Thymus (tissue), 11 donors: ENCODE measurements at regions not wholly inside any gene's neighbourhood (a gene's known extent, or its start where the extent isn't known, plus 50 kb on each side); places are given as distances from the start of the nearest gene placed in this dataset.
"Not testable (repeated sequence)": the region's sequence is repeated elsewhere in the genome, so short reads cannot be mapped to it uniquely, and the experiment has no call there.

Source experiments
- DNase-seq, 9 donors: peaks; one replicate each; pipeline ENCODE4 v3.0.0-alpha.2; 2013; ENCODE audit warnings: low spot score in 9 of 9, low read depth in 6 of 9, missing footprints in 1 of 9
- H3K27ac ChIP-seq, 2 donors: one replicate each; pipeline ENCODE4 v1.5.1; 2013; ENCODE audit warnings: control low read depth in 1 of 2, low read depth in 1 of 2, low read length in 1 of 2, mild to moderate bottlenecking in 1 of 2, moderate library complexity in 1 of 2
- H3K27me3 ChIP-seq, 2 donors: one replicate each; pipeline ENCODE4 v1.5.1; 2013; ENCODE audit warnings: low read length in 1 of 2; ENCODE audit not compliant: control insufficient read depth in 2 of 2, insufficient read depth in 1 of 2
- H3K36me3 ChIP-seq, 2 donors: one replicate each; pipeline ENCODE4 v1.5.1; 2013; ENCODE audit warnings: low read length in 1 of 2, mild to moderate bottlenecking in 1 of 2, moderate library complexity in 1 of 2; ENCODE audit not compliant: control insufficient read depth in 2 of 2, insufficient read depth in 2 of 2
- H3K4me1 ChIP-seq, 2 donors: one replicate each; pipeline ENCODE4 v1.5.1; 2013; ENCODE audit warnings: low read length in 2 of 2; ENCODE audit not compliant: control insufficient read depth in 2 of 2, insufficient read depth in 2 of 2
- H3K4me3 ChIP-seq, 2 donors: one replicate each; pipeline ENCODE4 v1.5.1; 2013; ENCODE audit warnings: low read length in 2 of 2, control low read depth in 1 of 2, mild to moderate bottlenecking in 1 of 2
- H3K9me3 ChIP-seq, 2 donors: one replicate each; pipeline ENCODE4 v1.5.1; 2013; ENCODE audit warnings: low read length in 1 of 2, mild to moderate bottlenecking in 1 of 2; ENCODE audit not compliant: control insufficient read depth in 2 of 2, insufficient read depth in 1 of 2
- WGBS: extraction: QIAGEN DNeasy Blood & Tissue Kit; methylation state at CpG from one replicate; pipeline ENCODE4 v1.1.7; 2013; 5-methylcytosine and 5-hydroxymethylcytosine counted together
- donor health status: healthy.

DNA sequence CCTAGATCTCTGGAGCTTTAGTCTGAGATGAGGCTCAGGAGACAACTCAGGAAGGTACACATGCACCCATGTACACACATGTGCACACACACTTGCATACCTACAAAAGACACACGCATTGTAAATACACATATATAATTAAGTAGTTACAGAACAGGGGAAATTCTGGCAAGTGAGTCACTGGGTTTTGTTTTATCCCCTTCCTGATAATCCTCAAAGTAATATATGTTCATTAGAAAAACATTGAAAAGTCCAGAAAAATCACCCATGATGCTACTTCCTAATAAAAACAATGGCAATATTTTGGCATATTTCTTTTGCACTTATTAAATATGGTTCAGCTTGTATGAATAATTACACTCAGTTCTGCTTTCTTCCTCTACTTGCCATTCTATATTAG lies 115.3 kb upstream of the ECI2 start:
- Histone ChIP-seq H3K4me3 (no peak overlapping the region), H3K27ac (no peak overlapping the region), H3K9me3 (peaks cover 0 to 2% of the 10 kb centered on the region in 2 donors), H3K4me1 (peaks cover 0 to 10% of the 10 kb centered on the region in 2 donors), H3K27me3 (no peaks in the 10 kb centered on the region), H3K36me3 (no peaks in the 10 kb centered on the region)
- DNase-seq = no peak
- WGBS = 96% methylated on average over 1 of the region's 1 CpG

DNA sequence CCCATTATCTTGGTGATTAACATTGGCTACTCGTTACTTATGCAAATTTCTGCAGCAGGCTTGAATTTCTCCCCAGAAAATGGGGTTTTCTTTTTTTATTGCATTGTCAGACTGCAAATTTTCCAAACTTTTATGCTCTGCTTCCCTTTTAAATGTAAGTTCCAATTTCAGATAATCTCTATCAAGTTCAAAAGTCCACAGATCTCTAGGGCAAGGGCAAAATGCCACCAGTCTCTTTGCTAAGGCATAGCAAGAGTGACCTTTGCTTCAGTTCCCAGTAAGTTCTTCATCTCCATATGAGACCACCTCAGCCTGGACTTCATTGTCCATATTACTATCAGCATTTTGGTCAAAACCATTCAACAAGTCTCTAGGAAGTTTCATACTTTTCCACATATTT lies 108.5 kb upstream of the ECI2 start:
- not testable (repeated sequence) for H3K4me3 ChIP-seq, H3K27ac ChIP-seq, H3K27me3 ChIP-seq, H3K36me3 ChIP-seq, DNase-seq, H3K4me1 ChIP-seq
- WGBS = 82% methylated on average over 1 of the region's 1 CpG
- peaks cover 0 to 10% of the 10 kb centered on the region in 2 donors for H3K9me3 ChIP-seq

DNA sequence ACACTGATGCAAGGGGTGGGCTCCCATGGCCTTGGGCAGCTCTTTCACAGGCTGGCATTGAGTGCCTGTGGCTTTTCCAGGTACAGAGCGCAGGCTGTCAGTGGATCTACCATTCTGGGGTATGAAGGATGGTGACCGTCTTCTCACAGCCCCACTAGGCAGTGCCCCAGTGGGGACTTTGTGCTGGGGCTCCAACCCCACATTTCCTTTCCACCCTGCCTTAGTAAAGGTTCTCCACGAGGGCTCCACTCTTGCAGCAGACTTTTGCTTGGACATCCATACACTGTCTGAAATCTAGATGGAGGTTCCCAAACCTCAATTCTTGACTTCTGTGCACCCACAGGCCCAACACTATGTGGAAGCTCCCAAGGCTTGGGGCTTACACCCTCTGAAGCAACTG lies 107.9 kb upstream of the ECI2 start:
- Histone ChIP-seq H3K36me3 (no peaks in the 10 kb centered on the region), H3K27ac (no peak overlapping the region), H3K4me3 (no peak overlapping the region), H3K9me3 (peaks cover 0 to 10% of the 10 kb centered on the region in 2 donors), H3K4me1 (no peaks in the 10 kb centered on the region), H3K27me3 (no peaks in the 10 kb centered on the region)
- DNase-seq = no peak
- WGBS = 80% methylated on average over 3 of the region's 3 CpGs

DNA sequence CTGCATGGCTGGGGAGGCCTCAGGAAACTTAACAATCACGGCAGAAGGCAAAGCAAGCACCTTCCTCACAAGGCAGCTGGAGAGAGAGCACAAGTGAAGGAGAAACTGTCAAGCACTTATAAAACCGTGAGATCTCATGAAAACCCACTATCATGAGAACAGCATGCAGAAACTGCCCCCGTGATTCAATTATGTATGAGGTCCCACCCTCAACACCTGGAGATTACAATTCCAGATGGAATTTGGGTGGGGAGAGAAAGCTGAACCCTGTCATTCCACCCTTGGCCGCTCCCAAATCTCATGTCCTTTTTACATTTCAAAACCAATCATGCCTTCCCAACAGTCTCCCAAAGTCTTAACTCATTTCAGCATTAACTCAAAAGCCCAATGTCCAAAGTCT lies 107.2 kb upstream of the ECI2 start:
- no peaks in the 10 kb centered on the region for H3K36me3 ChIP-seq
- H3K27ac ChIP-seq = no peak overlapping the region
- no peak for DNase-seq
- H3K9me3 ChIP-seq = peaks cover 0 to 10% of the 10 kb centered on the region in 2 donors
- H3K4me1 ChIP-seq = no peaks in the 10 kb centered on the region
- WGBS = 82% methylated on average over 4 of the region's 4 CpGs
- no peaks in the 10 kb centered on the region for H3K27me3 ChIP-seq
- H3K4me3 ChIP-seq = no peak overlapping the region

DNA sequence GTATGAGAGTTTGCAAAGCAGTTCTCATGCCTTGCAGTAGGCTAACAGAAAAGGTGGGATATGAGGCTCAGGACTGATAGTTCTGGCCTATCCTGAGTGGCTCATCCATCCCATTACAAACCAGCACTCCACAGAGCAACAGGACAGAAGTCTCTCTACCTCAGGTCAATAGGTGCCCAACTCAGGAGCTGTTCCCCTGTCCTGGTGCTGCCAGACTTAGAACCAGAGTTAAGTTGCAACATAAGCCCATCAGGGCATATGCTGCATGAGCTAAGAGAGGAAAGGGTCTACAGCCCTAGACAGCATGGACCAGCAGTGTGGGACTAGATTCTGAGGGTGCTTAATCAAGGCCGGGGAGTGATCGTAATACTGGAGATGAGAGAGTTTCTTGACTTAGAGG lies 104.8 kb upstream of the ECI2 start:
- no peak overlapping the region for H3K4me3 ChIP-seq
- DNase-seq = no peak
- H3K4me1 ChIP-seq = no peaks in the 10 kb centered on the region
- H3K36me3 ChIP-seq = no peaks in the 10 kb centered on the region
- peaks cover 0 to 8% of the 10 kb centered on the region in 2 donors for H3K9me3 ChIP-seq
- H3K27me3 ChIP-seq = no peaks in the 10 kb centered on the region
- 98% methylated on average over 2 of the region's 2 CpGs for WGBS
- no peak overlapping the region for H3K27ac ChIP-seq

DNA sequence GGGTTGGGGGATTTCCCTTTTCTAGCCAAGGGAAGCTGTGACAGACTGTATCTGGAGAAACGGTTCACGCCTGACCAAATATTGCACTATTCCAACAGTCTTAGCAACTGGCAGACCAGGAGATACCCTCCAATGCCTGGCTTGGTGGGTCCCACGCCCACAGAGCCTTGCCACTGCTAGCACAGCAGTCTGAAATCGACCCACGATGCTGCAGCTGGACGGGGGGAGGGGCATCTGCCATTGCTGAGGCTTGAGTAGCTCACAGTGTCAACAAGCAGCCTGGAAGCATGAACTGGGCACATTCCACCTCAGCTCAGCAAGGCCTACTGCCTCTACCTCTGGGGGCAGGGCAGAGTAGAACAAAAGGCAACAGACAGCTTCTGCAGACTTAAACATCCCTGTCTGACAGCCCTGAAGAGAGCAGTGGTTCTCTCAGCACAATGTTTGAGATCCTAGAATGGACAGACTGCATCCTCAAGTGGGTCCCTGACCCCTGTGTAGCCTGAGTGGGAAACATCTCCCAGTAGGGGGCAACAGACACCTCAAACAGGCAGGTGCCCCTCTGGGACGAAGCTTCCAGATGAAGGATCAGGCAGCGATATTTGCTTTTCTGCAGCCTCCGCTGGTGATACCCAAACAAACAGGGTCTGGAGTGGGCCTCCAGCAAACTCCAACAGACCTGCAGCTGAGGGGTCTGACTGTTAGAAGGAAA lies 89.9 kb upstream of the ECI2 start:
- DNase-seq = no peak
- H3K27me3 ChIP-seq = no peaks in the 10 kb centered on the region
- no peaks in the 10 kb centered on the region for H3K36me3 ChIP-seq
- H3K27ac ChIP-seq = no peak overlapping the region
- no peaks in the 10 kb centered on the region for H3K4me1 ChIP-seq
- WGBS = 76% methylated on average over 9 of the region's 9 CpGs
- H3K4me3 ChIP-seq = no peak overlapping the region
- no peaks in the 10 kb centered on the region for H3K9me3 ChIP-seq

DNA sequence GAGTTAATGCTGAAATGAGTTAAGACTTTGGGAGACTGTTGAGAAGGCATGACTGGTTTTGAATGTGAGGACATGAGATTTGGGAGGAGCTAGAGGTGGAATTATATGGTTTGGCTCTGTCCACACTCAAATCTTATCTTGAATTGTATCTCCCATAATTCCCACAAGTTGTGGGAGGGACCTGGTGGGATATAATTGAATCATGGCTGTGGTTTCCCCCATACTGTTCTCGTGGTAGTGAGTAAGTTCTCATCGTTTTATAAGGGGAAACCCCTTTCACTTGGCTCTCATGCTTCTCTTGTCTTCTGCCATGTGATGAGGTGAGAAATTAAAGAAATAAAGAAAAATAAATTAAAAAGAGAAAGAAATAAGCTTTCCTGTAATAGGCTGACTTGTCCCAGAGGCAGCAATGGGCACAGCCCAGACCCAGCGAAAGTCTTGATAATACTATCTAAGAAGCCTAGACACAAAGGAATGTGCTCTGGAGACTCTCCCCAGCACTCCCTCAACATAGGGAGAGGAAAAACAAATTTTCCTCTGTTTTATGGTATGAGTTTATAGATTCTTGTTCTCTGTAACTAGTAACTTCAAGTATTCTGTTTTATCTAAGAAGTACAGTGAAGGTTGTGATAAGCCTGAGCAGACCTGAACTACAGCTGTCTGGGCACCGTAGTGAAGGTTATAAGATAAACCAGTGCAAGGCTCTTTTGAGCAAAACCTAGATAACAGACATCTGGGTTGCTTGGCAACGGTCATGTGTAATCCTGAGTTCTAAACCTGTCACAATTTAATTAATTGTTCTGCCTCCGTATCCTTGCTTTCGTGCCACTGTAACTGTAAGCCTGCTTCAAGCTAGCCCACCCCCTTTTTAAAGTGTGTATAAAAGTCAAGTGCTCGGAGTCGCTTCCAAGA lies 88.9 kb upstream of the ECI2 start:
- H3K9me3 ChIP-seq = no peaks in the 10 kb centered on the region
- H3K27ac ChIP-seq = no peak overlapping the region
- no peaks in the 10 kb centered on the region for H3K36me3 ChIP-seq
- no peaks in the 10 kb centered on the region for H3K4me1 ChIP-seq
- DNase-seq = no peak
- H3K4me3 ChIP-seq = no peak overlapping the region
- WGBS = 75% methylated on average over 9 of the region's 9 CpGs
- H3K27me3 ChIP-seq = no peaks in the 10 kb centered on the region

DNA sequence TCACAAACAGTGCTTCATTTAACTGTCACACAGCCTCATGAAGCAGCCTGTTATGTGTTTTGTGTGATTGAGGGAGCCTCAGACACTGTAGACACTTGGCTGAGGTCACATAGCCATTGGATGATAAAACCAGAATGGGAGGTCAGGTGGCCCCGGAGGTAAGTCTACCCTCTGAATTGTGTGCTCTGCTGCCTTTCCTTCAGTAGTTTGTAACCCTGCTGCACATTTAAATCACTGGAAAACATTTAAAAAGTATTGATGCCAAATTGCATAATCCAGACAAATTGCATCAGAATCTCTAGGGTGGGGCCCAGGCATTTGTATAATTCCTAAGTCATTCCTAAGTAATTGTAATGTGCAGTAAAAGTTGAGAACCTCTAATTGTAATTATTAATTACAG lies 85.2 kb upstream of the ECI2 start:
- Histone ChIP-seq H3K4me3 (no peak overlapping the region), H3K9me3 (no peaks in the 10 kb centered on the region), H3K36me3 (no peaks in the 10 kb centered on the region), H3K27ac (no peak overlapping the region), H3K27me3 (no peaks in the 10 kb centered on the region), H3K4me1 (no peaks in the 10 kb centered on the region)
- 96% methylated on average over 1 of the region's 1 CpG for WGBS
- no peak for DNase-seq

DNA sequence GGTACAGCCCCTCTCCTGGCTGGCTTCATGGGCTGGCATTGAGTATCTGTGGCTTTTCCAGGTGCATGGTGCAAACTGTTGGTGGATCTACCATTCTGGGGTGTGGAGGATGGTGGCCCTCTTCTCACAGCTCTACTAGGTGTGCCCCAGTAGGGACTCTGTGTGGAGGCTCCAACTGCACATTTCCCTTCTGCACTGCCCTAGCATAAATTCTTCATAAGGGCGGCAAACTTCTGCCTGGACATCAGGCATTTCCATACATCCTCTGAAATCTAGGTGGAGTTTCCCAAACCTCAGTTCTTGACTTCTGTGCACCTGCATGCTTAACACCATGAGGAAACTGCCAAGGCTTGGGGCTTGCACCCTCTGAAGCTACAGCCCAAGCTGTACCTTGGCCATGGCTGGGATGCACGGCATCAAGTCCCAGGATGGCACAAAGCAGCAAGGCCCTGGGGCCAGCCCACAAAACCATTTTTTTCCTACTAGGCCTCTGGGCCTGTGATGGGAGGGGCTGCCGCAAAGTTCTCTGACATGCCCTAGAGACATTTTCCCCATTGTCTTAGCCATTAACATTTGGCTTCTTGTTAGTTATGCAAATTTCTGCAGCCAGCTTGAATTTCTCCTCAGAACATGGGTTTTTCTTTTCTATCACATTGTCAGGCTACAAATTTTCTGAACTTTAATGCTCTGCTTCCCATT lies 83.4 kb upstream of the ECI2 start:
- not testable (repeated sequence) for DNase-seq, H3K4me1 ChIP-seq, H3K4me3 ChIP-seq, H3K27me3 ChIP-seq, H3K27ac ChIP-seq, H3K9me3 ChIP-seq, H3K36me3 ChIP-seq
- WGBS = 98% methylated on average over 3 of the region's 3 CpGs
